ENCODE measurements at regions not wholly inside any gene's neighbourhood (a gene's known extent, or its start where the extent isn't known, plus 50 kb on each side); places are given as distances from the start of the nearest gene placed in this dataset.

DNA sequence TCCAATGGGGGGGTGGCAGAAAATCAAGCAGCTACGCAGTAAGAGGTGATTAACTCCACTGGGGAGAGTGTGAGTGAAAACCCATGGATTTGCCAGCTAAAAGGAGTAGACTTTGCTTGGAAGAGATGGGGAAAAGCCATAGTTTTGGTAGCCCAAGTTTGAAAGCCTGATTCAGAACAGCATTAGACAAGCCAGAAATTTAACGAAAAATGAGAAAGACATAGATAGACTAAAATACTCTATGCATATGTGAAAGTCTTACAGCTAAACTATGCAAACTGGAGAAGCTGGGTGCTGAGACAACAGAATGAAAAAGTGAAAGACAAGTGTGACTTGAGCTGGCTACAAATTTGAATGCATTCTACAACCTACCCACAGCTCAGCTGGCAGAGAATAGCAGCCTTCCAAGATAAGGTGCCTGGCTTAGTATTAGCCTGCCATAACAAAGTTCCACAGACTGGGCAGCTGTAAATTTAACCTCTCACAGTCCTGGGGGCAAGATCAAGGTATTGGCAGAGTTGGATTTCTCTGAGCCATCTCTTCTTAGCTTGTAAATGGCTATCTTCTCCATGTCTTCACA, 156.6 kb downstream of the CDC14C start:
- TF ChIP-seq, protein P1, sequence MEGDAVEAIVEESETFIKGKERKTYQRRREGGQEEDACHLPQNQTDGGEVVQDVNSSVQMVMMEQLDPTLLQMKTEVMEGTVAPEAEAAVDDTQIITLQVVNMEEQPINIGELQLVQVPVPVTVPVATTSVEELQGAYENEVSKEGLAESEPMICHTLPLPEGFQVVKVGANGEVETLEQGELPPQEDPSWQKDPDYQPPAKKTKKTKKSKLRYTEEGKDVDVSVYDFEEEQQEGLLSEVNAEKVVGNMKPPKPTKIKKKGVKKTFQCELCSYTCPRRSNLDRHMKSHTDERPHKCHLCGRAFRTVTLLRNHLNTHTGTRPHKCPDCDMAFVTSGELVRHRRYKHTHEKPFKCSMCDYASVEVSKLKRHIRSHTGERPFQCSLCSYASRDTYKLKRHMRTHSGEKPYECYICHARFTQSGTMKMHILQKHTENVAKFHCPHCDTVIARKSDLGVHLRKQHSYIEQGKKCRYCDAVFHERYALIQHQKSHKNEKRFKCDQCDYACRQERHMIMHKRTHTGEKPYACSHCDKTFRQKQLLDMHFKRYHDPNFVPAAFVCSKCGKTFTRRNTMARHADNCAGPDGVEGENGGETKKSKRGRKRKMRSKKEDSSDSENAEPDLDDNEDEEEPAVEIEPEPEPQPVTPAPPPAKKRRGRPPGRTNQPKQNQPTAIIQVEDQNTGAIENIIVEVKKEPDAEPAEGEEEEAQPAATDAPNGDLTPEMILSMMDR (conservative IDR thresholded peaks at IDR 0.05; ENCODE audit: low read length): no peak
- no peak for TF ChIP-seq EZH2phosphoT487 (IDR thresholded peaks at IDR 0.05; ENCODE audit: borderline replicate concordance)

All from Loucy (cell line).